Uterus (tissue), 3 donors: ENCODE measurements at regions not wholly inside any gene's neighbourhood (a gene's known extent, or its start where the extent isn't known, plus 50 kb on each side); places are given as distances from the start of the nearest gene placed in this dataset.

ENCODE experiments used
- DNase-seq, 2 donors: peaks; one replicate each; pipeline ENCODE4 v3.0.0-alpha.2; 2019 to 2020
- H3K27ac ChIP-seq, 2 donors: fragments of 200-600 bp; sonication (generic); 1 replicate in 1 of 2; 2 replicates in 1 of 2; pipeline ENCODE4 v1.5.1; 2016 to 2018
- H3K27me3 ChIP-seq, 2 donors: fragments of 200-600 bp; sonication (generic); one replicate each; pipeline ENCODE4 v1.5.1; 2018 to 2019; ENCODE audit warnings: control low read depth in 1 of 2
- H3K36me3 ChIP-seq, 2 donors: fragments of 200-600 bp; sonication (generic); one replicate each; pipeline ENCODE4 v1.5.1; 2019; ENCODE audit warnings: control low read depth in 1 of 2
- H3K4me1 ChIP-seq, 2 donors: fragments of 200-600 bp; sonication (generic); one replicate each; pipeline ENCODE4 v1.5.1; 2018 to 2019; ENCODE audit warnings: control low read depth in 1 of 2
- H3K4me3 ChIP-seq, 2 donors: fragments of 200-600 bp; sonication (generic); 1 replicate in 1 of 2; 2 replicates in 1 of 2; pipeline ENCODE4 v1.5.1; 2018 to 2019; ENCODE audit warnings: mild to moderate bottlenecking in 1 of 2
- H3K9me3 ChIP-seq, 2 donors: fragments of 200-600 bp; sonication (generic); one replicate each; pipeline ENCODE4 v1.5.1; 2019; ENCODE audit warnings: control low read depth in 1 of 2
- POLR2A ChIP-seq, 2 donors: fragments of 450-650 bp; IDR thresholded peaks; one replicate each; pipeline ENCODE4 v1.6.1; 2016; ENCODE audit warnings: antibody characterized with exemption in 2 of 2, mild to moderate bottlenecking in 1 of 2, moderate library complexity in 1 of 2
- intact Hi-C: fragments of 100-400 bp; cut with DNase I; formaldehyde crosslinking; loops from one replicate; pipeline ENCODE4 v1.15.1; 2023; ENCODE audit warnings: low total_unique reads
- TF ChIP-seq, protein P1 (sequence below), 4 experiments: fragments of 200-600 bp in 2 of 4; fragments of 450-650 bp in 2 of 4; sonication (generic) in 2 of 4; IDR thresholded peaks; one replicate each; pipeline ENCODE4 v1.5.1; 2016 to 2019; ENCODE audit warnings: antibody characterized with exemption in 4 of 4, mild to moderate bottlenecking in 2 of 4, moderate library complexity in 1 of 4
- donor health status: DM: yes; HTN: yes; CAD: no.

DNA sequence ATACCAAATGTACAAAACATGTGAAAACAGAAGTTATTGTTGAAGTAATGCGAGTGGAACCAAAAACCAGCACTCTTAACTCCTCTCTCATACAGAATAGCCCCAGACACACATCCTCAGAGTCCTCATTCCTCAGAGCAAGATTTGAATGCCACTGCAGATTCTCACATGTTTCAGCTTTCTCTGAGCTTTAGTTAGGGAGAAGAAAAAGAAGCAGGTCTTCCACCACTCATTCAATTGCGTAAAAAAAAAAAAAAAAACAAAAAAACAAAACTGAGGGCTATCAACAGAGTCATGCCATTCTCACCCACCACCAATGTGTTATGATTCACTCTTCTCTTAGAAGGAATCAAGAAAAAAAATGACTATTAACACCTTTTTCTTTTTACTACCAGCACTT, 287.7 kb downstream of the IPMK start:
- no peak for DNase-seq
- Histone ChIP-seq H3K9me3 (no peaks in the 10 kb centered on the region), H3K4me1 (no peaks in the 10 kb centered on the region), H3K4me3 (no peak overlapping the region), H3K27me3 (no peaks in the 10 kb centered on the region), H3K36me3 (no peaks in the 10 kb centered on the region), H3K27ac (no peak overlapping the region)
- TF ChIP-seq POLR2A (IDR thresholded peaks at IDR 0.05), result no peak
- TF ChIP-seq, protein P1, sequence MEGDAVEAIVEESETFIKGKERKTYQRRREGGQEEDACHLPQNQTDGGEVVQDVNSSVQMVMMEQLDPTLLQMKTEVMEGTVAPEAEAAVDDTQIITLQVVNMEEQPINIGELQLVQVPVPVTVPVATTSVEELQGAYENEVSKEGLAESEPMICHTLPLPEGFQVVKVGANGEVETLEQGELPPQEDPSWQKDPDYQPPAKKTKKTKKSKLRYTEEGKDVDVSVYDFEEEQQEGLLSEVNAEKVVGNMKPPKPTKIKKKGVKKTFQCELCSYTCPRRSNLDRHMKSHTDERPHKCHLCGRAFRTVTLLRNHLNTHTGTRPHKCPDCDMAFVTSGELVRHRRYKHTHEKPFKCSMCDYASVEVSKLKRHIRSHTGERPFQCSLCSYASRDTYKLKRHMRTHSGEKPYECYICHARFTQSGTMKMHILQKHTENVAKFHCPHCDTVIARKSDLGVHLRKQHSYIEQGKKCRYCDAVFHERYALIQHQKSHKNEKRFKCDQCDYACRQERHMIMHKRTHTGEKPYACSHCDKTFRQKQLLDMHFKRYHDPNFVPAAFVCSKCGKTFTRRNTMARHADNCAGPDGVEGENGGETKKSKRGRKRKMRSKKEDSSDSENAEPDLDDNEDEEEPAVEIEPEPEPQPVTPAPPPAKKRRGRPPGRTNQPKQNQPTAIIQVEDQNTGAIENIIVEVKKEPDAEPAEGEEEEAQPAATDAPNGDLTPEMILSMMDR (IDR thresholded peaks at IDR 0.05), result no peak
- intact Hi-C loops, result no loop called here

DNA sequence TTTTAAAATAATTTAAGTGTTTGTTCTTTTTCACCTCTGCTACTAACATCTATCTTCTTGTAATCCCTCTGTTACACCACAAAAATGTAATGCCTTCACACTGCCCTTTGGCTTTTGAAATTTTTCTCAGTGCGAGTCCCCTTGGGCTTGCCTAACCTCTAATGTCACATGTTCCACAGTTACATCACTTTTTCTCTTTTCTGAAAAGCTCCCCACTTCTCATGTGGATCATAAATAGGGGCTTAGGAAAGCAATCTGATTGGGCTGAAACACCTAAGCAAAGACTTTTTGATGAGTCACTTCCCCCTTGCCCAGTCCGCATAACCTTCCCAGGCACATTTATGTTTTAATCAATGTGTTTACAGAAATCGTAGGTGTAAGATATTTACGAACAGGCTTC, 288.2 kb downstream of the IPMK start:
- H3K4me3 ChIP-seq, result no peak overlapping the region
- no peak for DNase-seq
- TF ChIP-seq POLR2A (IDR thresholded peaks at IDR 0.05), result no peak
- TF ChIP-seq, protein P1 (IDR thresholded peaks at IDR 0.05), result no peak
- H3K27me3 ChIP-seq, result no peaks in the 10 kb centered on the region
- H3K36me3 ChIP-seq, result no peaks in the 10 kb centered on the region
- no peaks in the 10 kb centered on the region for H3K4me1 ChIP-seq
- H3K9me3 ChIP-seq, result no peaks in the 10 kb centered on the region
- no peak overlapping the region for H3K27ac ChIP-seq
- intact Hi-C loops, result no loop called here

DNA sequence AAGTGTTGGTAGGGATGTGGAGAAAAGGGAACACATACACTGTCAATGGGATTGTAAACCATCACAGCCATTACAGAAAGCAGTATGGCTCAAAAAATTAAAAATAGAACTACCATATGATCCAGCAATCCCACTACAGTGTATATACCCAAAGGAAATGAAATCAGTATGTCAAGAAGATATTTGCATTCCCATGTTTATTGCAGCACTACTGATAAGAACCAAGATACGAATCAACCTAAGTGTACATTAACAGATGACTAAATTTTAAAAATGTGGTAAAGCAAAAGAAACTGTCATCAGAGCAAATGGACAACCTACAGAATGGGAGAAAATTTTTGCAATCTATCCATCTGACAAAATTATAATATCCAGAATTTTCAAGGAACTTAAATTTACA, 290.4 kb downstream of the IPMK start:
- TF ChIP-seq, protein P1 (IDR thresholded peaks at IDR 0.05), result no peak
- no peak for TF ChIP-seq POLR2A (IDR thresholded peaks at IDR 0.05)

DNA sequence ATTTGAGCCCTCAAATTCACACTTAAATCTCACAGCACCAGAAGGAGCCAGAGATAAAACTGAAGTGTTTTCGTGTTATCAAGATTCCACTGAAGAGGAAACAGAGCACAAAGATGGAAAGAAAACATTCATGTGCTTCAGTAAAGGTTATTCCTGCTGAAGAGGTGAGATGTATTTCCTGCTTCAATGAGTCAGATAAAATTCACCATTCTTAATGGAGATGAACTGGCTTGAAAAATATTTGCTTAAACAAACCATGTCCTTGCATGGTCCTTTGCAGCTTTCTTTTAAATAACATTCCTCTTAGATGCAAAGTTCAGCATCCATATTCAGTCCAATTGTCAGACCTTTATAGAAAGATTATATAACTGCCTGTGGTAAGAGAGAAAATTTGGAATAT, 294.2 kb downstream of the IPMK start:
- no peaks in the 10 kb centered on the region for H3K36me3 ChIP-seq
- no peak overlapping the region for H3K4me3 ChIP-seq
- no peak for DNase-seq
- no peaks in the 10 kb centered on the region for H3K9me3 ChIP-seq
- intact Hi-C loops, result no loop called here
- H3K4me1 ChIP-seq, result no peaks in the 10 kb centered on the region
- no peaks in the 10 kb centered on the region for H3K27me3 ChIP-seq
- H3K27ac ChIP-seq, result no peak overlapping the region
- TF ChIP-seq POLR2A (IDR thresholded peaks at IDR 0.05), result no peak
- TF ChIP-seq, protein P1 (IDR thresholded peaks at IDR 0.05), result no peak

More for the DNA sequence above, 290.4 kb downstream of the IPMK start:
- Histone ChIP-seq H3K9me3 (no peaks in the 10 kb centered on the region), H3K4me1 (no peaks in the 10 kb centered on the region), H3K27ac (no peak overlapping the region), H3K27me3 (no peaks in the 10 kb centered on the region), H3K4me3 (no peak overlapping the region), H3K36me3 (no peaks in the 10 kb centered on the region)
- intact Hi-C loops, result no loop called here
- DNase-seq, result no peak

DNA sequence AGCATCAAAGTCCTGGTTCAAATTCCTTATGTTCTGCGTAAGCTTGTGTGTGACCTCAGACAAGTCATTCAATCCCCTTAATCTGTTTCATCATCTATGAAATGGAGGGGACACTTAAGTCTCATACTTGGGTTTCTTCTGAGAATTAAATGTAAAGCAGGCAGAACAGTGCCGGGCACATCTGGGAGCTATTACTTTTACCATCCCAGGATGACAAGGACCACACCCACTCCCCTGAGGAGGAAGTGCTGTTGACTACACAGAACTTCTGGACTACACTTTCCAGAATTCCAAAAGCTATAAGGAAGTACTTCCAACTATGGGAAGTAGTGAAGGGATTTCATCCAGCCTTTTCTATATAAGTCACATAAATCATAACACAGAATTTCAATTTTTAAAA, 294.9 kb downstream of the IPMK start:
- H3K27me3 ChIP-seq, result no peaks in the 10 kb centered on the region
- H3K36me3 ChIP-seq, result no peaks in the 10 kb centered on the region
- TF ChIP-seq, protein P1 (IDR thresholded peaks at IDR 0.05), result no peak
- no peak for TF ChIP-seq POLR2A (IDR thresholded peaks at IDR 0.05)
- H3K4me3 ChIP-seq, result no peak overlapping the region
- no peaks in the 10 kb centered on the region for H3K9me3 ChIP-seq
- intact Hi-C loops, result no loop called here
- H3K4me1 ChIP-seq, result no peaks in the 10 kb centered on the region
- DNase-seq, result no peak
- no peak overlapping the region for H3K27ac ChIP-seq
